NB4 (cell line): ENCODE measurements at regions not wholly inside any gene's neighbourhood (a gene's known extent, or its start where the extent isn't known, plus 50 kb on each side); places are given as distances from the start of the nearest gene placed in this dataset.

Experiments used
- MYC ChIP-seq: IDR thresholded peaks from 2 replicates; pipeline ENCODE4 v1.6.1; 2011; ENCODE audit warnings: low read depth, low read length
- POLR2A ChIP-seq: IDR thresholded peaks from 2 replicates; pipeline ENCODE4 v1.6.1; 2011; ENCODE audit warnings: mild to moderate bottlenecking; ENCODE audit not compliant: insufficient read length; ENCODE audit errors: extremely low read depth
- TF ChIP-seq, protein P1 (sequence below): IDR thresholded peaks from one replicate; pipeline ENCODE4 v1.5.1; 2012; ENCODE audit warnings: low read depth, low read length
- TF ChIP-seq, protein P2 (sequence below): IDR thresholded peaks from 2 replicates; pipeline ENCODE4 v1.6.1; 2011; ENCODE audit warnings: low read depth, low read length

DNA sequence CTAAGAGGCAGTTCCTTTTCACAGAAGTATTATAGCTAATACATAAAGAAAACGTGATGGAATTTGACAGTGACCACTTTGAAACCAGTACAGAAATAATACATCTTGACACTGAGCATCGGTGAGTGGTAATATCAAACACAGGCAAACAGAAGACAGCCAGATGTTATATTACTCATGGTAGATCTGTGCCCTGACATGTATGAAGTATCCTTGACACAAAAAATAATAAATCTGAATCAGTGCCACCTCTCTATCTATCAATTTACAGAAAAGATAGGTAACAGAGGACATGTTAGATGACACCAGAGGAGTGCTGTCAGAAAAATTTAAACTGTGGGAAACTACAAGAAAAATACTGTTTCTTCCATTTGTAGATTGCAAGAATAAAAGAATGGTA is 217.4 kb upstream of the POT1 start:
- TF ChIP-seq, protein P1, sequence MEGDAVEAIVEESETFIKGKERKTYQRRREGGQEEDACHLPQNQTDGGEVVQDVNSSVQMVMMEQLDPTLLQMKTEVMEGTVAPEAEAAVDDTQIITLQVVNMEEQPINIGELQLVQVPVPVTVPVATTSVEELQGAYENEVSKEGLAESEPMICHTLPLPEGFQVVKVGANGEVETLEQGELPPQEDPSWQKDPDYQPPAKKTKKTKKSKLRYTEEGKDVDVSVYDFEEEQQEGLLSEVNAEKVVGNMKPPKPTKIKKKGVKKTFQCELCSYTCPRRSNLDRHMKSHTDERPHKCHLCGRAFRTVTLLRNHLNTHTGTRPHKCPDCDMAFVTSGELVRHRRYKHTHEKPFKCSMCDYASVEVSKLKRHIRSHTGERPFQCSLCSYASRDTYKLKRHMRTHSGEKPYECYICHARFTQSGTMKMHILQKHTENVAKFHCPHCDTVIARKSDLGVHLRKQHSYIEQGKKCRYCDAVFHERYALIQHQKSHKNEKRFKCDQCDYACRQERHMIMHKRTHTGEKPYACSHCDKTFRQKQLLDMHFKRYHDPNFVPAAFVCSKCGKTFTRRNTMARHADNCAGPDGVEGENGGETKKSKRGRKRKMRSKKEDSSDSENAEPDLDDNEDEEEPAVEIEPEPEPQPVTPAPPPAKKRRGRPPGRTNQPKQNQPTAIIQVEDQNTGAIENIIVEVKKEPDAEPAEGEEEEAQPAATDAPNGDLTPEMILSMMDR = no peak
- no peak for TF ChIP-seq POLR2A
- TF ChIP-seq MYC = no peak
- TF ChIP-seq, protein P2, sequence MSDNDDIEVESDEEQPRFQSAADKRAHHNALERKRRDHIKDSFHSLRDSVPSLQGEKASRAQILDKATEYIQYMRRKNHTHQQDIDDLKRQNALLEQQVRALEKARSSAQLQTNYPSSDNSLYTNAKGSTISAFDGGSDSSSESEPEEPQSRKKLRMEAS = no peak
